ENCODE measurements at regions not wholly inside any gene's neighbourhood (a gene's known extent, or its start where the extent isn't known, plus 50 kb on each side); places are given as distances from the start of the nearest gene placed in this dataset.

DNA sequence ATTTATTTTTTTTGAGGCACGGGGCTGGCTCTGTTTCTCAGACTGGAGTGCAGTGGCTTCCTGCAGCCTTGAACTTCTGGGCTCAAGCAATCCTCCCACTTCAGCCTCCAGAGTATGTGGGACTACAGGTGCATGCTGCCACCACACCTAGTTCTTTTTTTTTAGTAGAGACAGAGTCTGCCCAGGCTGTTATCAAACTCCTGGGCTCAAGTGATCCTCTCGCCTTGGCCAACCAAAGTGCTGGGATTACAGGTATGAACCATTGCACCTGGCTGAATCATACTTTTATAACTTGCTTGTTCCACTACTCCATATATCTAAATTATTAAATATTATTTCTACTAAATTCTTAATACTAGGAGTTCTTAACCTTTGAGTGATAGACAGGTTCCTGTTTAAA is 111.6 kb downstream of the BTG1 start:
- FAIRE-seq: no peak
- no peak for TF ChIP-seq CTCF (IDR thresholded peaks at IDR 0.05; ENCODE audit: insufficient read depth, missing control alignments)
- DNase-seq (ENCODE audit: insufficient read length, low spot score): no peak

GRCh38 chr12:92032965-92033364 is 112.7 kb downstream of the BTG1 start:
- no peak for FAIRE-seq

GRCh38 chr12:92032101-92032500 is 113.5 kb downstream of the BTG1 start:
- TF ChIP-seq CTCF (IDR thresholded peaks at IDR 0.05; ENCODE audit: insufficient read depth, missing control alignments): no peak
- no peak for DNase-seq (ENCODE audit: insufficient read length, low spot score)
- FAIRE-seq: no peak

More at GRCh38 chr12:92032965-92033364, 112.7 kb downstream of the BTG1 start:
- TF ChIP-seq CTCF (IDR thresholded peaks at IDR 0.05; ENCODE audit: insufficient read depth, missing control alignments): no peak
- DNase-seq (ENCODE audit: insufficient read length, low spot score): no peak

GRCh38 chr12:92030618-92031017 is 115.0 kb downstream of the BTG1 start:
- TF ChIP-seq CTCF (IDR thresholded peaks at IDR 0.05; ENCODE audit: insufficient read depth, missing control alignments): no peak
- FAIRE-seq (no peak), DNase-seq (ENCODE audit: insufficient read length, low spot score) (no peak)

GRCh38 chr12:92029902-92030586 is 115.6 kb downstream of the BTG1 start:
- FAIRE-seq (no peak), DNase-seq (ENCODE audit: insufficient read length, low spot score) (no peak)
- TF ChIP-seq CTCF (IDR thresholded peaks at IDR 0.05; ENCODE audit: insufficient read depth, missing control alignments): no peak

DNA sequence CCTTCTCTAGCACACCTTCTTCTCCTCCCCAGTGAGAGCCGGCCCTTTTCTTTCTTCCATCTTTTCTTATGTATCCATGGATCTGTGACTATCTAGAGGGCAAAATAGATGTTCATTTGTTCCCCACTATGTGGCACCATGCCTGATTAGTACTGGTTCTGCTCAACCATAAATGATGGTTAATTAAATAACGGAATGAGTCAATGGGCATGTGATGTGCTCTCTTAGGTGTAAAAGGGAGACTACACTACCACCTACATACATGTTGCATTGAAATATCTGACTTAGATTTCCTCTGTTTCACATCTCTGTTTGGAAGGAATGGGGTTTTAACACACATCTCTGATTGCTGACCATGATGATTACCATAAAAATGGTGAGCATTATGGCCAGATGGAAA is 116.5 kb downstream of the BTG1 start:
- no peak for FAIRE-seq
- DNase-seq (ENCODE audit: insufficient read length, low spot score): no peak
- TF ChIP-seq CTCF (IDR thresholded peaks at IDR 0.05; ENCODE audit: insufficient read depth, missing control alignments): no peak

GRCh38 chr12:92028441-92028709 is 117.3 kb downstream of the BTG1 start:
- no peak for TF ChIP-seq CTCF (IDR thresholded peaks at IDR 0.05; ENCODE audit: insufficient read depth, missing control alignments)
- FAIRE-seq (no peak), DNase-seq (ENCODE audit: insufficient read length, low spot score) (no peak)

Data from D721Med (cell line).